Astrocyte of the cerebellum (primary cell): ENCODE measurements at regions not wholly inside any gene's neighbourhood (a gene's known extent, or its start where the extent isn't known, plus 50 kb on each side); places are given as distances from the start of the nearest gene placed in this dataset.

Experiments used
- DNase-seq: peaks from one replicate; pipeline ENCODE4 v3.0.0-alpha.2; 2011; ENCODE audit warnings: low read depth
- H3K4me3 ChIP-seq: 2 replicates; pipeline ENCODE4 v1.5.1; 2011; ENCODE audit warnings: mild to moderate bottlenecking, low read depth, low read length, moderate library complexity
- CTCF ChIP-seq: IDR thresholded peaks from 2 replicates; pipeline ENCODE4 v1.5.1; 2012; ENCODE audit warnings: low read length, low read depth, moderate library complexity, mild to moderate bottlenecking; ENCODE audit errors: missing control alignments
- in situ Hi-C: cut with HindIII; loops from 2 replicates; pipeline ENCODE4 v1.10.0; 2017; ENCODE audit warnings: low sequenced_read_pairs

GRCh38 chr18:42436222-42436765 is 481.3 kb downstream of the PIK3C3 start:
- no peak overlapping the region for H3K4me3 ChIP-seq
- peak; percentile 34 for DNase-seq
- in situ Hi-C loops, result no loop called here
- no peak for TF ChIP-seq CTCF

- TF ChIP-seq CTCF, result no peak
- DNase-seq, result no peak
- no peak overlapping the region for H3K4me3 ChIP-seq
- in situ Hi-C loops, result no loop called here
Observed at GRCh38 chr18:42437001-42437400, 482.0 kb downstream of the PIK3C3 start.

GRCh38 chr18:42437646-42438045 is 482.6 kb downstream of the PIK3C3 start:
- TF ChIP-seq CTCF, result no peak
- in situ Hi-C loops, result no loop called here
- H3K4me3 ChIP-seq, result no peak overlapping the region
- DNase-seq, result peak; percentile 89

GRCh38 chr18:42442656-42443055 is 487.6 kb downstream of the PIK3C3 start:
- DNase-seq, result no peak
- in situ Hi-C loops, result no loop called here
- no peak for TF ChIP-seq CTCF
- H3K4me3 ChIP-seq, result no peak overlapping the region

GRCh38 chr18:42444349-42444748 is 489.3 kb downstream of the PIK3C3 start:
- in situ Hi-C loops, result no loop called here
- no peak overlapping the region for H3K4me3 ChIP-seq
- no peak for DNase-seq
- no peak for TF ChIP-seq CTCF

GRCh38 chr18:42445359-42445758 is 490.3 kb downstream of the PIK3C3 start:
- no peak for TF ChIP-seq CTCF
- in situ Hi-C loops, result no loop called here
- H3K4me3 ChIP-seq, result no peak overlapping the region
- DNase-seq, result no peak

GRCh38 chr18:42446195-42446594 is 491.2 kb downstream of the PIK3C3 start:
- no peak overlapping the region for H3K4me3 ChIP-seq
- in situ Hi-C loops, result no loop called here
- DNase-seq, result peak; percentile 94
- TF ChIP-seq CTCF, result no peak
